ENCODE measurements at regions not wholly inside any gene's neighbourhood (a gene's known extent, or its start where the extent isn't known, plus 50 kb on each side); places are given as distances from the start of the nearest gene placed in this dataset.

- no peak overlapping the region for H3K4me3 ChIP-seq (ENCODE audit: low read depth, low read length)
- peak; percentile 12 for DNase-seq (ENCODE audit: low read depth)
- TF ChIP-seq, protein P1, sequence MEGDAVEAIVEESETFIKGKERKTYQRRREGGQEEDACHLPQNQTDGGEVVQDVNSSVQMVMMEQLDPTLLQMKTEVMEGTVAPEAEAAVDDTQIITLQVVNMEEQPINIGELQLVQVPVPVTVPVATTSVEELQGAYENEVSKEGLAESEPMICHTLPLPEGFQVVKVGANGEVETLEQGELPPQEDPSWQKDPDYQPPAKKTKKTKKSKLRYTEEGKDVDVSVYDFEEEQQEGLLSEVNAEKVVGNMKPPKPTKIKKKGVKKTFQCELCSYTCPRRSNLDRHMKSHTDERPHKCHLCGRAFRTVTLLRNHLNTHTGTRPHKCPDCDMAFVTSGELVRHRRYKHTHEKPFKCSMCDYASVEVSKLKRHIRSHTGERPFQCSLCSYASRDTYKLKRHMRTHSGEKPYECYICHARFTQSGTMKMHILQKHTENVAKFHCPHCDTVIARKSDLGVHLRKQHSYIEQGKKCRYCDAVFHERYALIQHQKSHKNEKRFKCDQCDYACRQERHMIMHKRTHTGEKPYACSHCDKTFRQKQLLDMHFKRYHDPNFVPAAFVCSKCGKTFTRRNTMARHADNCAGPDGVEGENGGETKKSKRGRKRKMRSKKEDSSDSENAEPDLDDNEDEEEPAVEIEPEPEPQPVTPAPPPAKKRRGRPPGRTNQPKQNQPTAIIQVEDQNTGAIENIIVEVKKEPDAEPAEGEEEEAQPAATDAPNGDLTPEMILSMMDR (IDR thresholded peaks at IDR 0.05; ENCODE audit: insufficient read depth, low read length): no peak
Measured at GRCh38 chr2:157150747-157151146, 106.8 kb upstream of the GALNT5 start.

DNA sequence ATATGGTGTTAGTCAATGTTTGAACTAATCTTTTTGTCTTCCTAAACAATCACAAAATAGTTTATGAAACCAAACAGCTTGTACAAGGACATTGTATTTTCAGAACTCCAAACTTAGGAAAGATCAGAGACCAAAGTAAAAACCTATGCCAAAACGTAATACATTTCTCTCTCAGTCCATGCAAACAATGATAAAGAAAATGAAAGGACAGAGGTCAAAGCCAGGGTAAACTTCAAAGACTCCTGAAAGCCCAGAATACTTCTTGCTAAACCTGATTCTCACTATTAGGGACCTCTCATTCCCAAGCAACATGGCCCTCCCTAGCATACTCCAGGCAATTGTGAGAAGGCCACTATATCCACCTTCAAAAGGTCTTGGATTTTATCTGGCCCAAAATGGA is 105.1 kb upstream of the GALNT5 start:
- TF ChIP-seq, protein P1 (IDR thresholded peaks at IDR 0.05; ENCODE audit: insufficient read depth, low read length): no peak
- DNase-seq (ENCODE audit: low read depth): no peak
- no peak overlapping the region for H3K4me3 ChIP-seq (ENCODE audit: low read depth, low read length)

GRCh38 chr2:157155992-157156391 is 101.5 kb upstream of the GALNT5 start:
- no peak overlapping the region for H3K4me3 ChIP-seq (ENCODE audit: low read depth, low read length)
- no peak for DNase-seq (ENCODE audit: low read depth)
- TF ChIP-seq, protein P1 (IDR thresholded peaks at IDR 0.05; ENCODE audit: insufficient read depth, low read length): no peak

GRCh38 chr2:157158111-157158510 is 99.4 kb upstream of the GALNT5 start:
- peak; percentile 39 for DNase-seq (ENCODE audit: low read depth)
- TF ChIP-seq, protein P1 (IDR thresholded peaks at IDR 0.05; ENCODE audit: insufficient read depth, low read length): no peak

DNA sequence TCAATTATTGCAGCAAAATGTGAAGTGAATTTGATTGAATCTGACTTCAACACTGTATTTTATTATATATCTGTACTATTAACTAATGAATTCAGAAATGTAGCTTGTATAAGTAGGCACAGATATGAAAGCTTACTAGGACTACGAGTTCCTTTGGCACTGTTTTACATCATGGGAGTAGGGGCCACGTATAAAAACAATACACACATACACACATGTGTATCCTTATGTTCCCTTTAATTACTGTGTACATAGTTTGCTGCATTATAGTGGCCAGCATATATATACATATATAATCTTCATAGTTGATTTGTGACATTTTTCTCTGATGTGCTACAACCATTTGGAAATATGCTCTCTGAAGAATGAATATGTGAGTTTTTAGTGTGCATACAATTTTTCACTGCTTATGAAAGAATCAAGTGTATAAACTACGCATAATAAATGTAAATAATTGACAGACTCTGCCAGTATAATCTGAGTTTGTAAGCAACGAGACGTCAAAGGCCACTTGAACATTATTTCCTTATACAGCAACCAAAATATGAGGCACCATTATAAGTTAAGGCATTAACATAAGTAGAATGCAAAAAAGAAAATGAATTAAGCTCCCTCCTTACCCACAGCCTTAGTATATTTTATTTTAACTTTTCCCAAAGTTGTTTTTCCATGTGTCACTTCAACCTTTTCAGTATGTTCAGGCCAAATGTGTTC is 98.1 kb upstream of the GALNT5 start:
- no peak for DNase-seq (ENCODE audit: low read depth)
- TF ChIP-seq, protein P1 (IDR thresholded peaks at IDR 0.05; ENCODE audit: insufficient read depth, low read length): no peak
- H3K4me3 ChIP-seq (ENCODE audit: low read depth, low read length): no peak overlapping the region

More at GRCh38 chr2:157158111-157158510, 99.4 kb upstream of the GALNT5 start:
- no peak overlapping the region for H3K4me3 ChIP-seq (ENCODE audit: low read depth, low read length)

GRCh38 chr2:157160111-157160510 is 97.4 kb upstream of the GALNT5 start:
- TF ChIP-seq, protein P1 (IDR thresholded peaks at IDR 0.05; ENCODE audit: insufficient read depth, low read length): no peak
- DNase-seq (ENCODE audit: low read depth): no peak
- H3K4me3 ChIP-seq (ENCODE audit: low read depth, low read length): no peak overlapping the region

GRCh38 chr2:157164370-157164769 is 93.1 kb upstream of the GALNT5 start:
- no peak for DNase-seq (ENCODE audit: low read depth)
- no peak overlapping the region for H3K4me3 ChIP-seq (ENCODE audit: low read depth, low read length)
- TF ChIP-seq, protein P1 (IDR thresholded peaks at IDR 0.05; ENCODE audit: insufficient read depth, low read length): no peak

All from fibroblast of the aortic adventitia (primary cell).